ENCODE measurements at regions not wholly inside any gene's neighbourhood (a gene's known extent, or its start where the extent isn't known, plus 50 kb on each side); places are given as distances from the start of the nearest gene placed in this dataset.

- H3K4me3 ChIP-seq (ENCODE audit: low read depth, low read length) = no peak overlapping the region
Measured at GRCh38 chr9:70465398-70465797, 50.9 kb upstream of the KLF9 start.

More at GRCh38 chr9:70465398-70465797, 50.9 kb upstream of the KLF9 start:
- no peaks in the 10 kb centered on the region for H3K27me3 ChIP-seq (ENCODE audit: control insufficient read depth, insufficient read depth, low read length)
- H3K36me3 ChIP-seq (ENCODE audit: control insufficient read depth, insufficient read depth, low read length) = no peaks in the 10 kb centered on the region
- DNase-seq (ENCODE audit: low read depth) = no peak
- TF ChIP-seq CTCF (IDR thresholded peaks at IDR 0.05; ENCODE audit: insufficient read depth, low read length, poor library complexity, severe bottlenecking) = no peak
